ENCODE measurements at regions not wholly inside any gene's neighbourhood (a gene's known extent, or its start where the extent isn't known, plus 50 kb on each side); places are given as distances from the start of the nearest gene placed in this dataset.

DNA sequence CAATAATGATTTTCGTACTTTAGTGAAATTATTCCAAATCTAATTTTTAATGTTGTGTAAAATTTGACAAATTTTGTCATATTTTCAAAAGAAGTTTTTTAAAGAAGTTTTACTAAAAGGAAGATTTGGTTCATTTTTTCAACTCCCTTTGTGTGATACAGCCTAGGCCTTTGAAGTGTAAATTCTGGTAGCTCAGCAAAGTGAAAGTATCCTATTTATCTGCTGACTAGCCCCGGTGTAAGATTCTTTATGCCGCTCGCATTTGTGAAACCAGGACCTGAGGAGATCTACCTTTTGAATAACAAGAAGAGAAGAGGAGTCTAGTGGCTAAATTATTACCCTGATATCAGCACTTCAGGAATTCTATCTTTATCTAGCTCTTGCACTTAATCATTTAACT is 177.4 kb downstream of the JRKL start:
- TF ChIP-seq TP53 (CRISPR knock-in tag; IDR thresholded peaks at IDR 0.05) (no peak), EP300 (IDR thresholded peaks at IDR 0.05) (no peak), ZC3H11A (IDR thresholded peaks at IDR 0.05) (no peak), RNF2 (IDR thresholded peaks at IDR 0.05; ENCODE audit: borderline replicate concordance, low read depth) (no peak), CEBPB (IDR thresholded peaks at IDR 0.05) (no peak), JUN (IDR thresholded peaks at IDR 0.05) (no peak), MYC (IDR thresholded peaks at IDR 0.05; ENCODE audit: borderline replicate concordance, low read length) (no peak), SMC3 (IDR thresholded peaks at IDR 0.05) (no peak), EHF (CRISPR knock-in tag; IDR thresholded peaks at IDR 0.05) (no peak)
- TF ChIP-seq, protein P1, sequence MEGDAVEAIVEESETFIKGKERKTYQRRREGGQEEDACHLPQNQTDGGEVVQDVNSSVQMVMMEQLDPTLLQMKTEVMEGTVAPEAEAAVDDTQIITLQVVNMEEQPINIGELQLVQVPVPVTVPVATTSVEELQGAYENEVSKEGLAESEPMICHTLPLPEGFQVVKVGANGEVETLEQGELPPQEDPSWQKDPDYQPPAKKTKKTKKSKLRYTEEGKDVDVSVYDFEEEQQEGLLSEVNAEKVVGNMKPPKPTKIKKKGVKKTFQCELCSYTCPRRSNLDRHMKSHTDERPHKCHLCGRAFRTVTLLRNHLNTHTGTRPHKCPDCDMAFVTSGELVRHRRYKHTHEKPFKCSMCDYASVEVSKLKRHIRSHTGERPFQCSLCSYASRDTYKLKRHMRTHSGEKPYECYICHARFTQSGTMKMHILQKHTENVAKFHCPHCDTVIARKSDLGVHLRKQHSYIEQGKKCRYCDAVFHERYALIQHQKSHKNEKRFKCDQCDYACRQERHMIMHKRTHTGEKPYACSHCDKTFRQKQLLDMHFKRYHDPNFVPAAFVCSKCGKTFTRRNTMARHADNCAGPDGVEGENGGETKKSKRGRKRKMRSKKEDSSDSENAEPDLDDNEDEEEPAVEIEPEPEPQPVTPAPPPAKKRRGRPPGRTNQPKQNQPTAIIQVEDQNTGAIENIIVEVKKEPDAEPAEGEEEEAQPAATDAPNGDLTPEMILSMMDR (IDR thresholded peaks at IDR 0.05) = no peak
- TF ChIP-seq, protein P2, sequence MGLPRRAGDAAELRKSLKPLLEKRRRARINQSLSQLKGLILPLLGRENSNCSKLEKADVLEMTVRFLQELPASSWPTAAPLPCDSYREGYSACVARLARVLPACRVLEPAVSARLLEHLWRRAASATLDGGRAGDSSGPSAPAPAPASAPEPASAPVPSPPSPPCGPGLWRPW (IDR thresholded peaks at IDR 0.05) = no peak
- TF ChIP-seq, protein P3, sequence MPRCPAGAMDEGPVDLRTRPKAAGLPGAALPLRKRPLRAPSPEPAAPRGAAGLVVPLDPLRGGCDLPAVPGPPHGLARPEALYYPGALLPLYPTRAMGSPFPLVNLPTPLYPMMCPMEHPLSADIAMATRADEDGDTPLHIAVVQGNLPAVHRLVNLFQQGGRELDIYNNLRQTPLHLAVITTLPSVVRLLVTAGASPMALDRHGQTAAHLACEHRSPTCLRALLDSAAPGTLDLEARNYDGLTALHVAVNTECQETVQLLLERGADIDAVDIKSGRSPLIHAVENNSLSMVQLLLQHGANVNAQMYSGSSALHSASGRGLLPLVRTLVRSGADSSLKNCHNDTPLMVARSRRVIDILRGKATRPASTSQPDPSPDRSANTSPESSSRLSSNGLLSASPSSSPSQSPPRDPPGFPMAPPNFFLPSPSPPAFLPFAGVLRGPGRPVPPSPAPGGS (IDR thresholded peaks at IDR 0.05) = no peak
- TF ChIP-seq, protein P4, sequence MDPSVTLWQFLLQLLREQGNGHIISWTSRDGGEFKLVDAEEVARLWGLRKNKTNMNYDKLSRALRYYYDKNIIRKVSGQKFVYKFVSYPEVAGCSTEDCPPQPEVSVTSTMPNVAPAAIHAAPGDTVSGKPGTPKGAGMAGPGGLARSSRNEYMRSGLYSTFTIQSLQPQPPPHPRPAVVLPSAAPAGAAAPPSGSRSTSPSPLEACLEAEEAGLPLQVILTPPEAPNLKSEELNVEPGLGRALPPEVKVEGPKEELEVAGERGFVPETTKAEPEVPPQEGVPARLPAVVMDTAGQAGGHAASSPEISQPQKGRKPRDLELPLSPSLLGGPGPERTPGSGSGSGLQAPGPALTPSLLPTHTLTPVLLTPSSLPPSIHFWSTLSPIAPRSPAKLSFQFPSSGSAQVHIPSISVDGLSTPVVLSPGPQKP (IDR thresholded peaks at IDR 0.05; ENCODE audit: low read depth, low read length) = no peak

Measured in A549 (cell line).